ENCODE measurements at regions not wholly inside any gene's neighbourhood (a gene's known extent, or its start where the extent isn't known, plus 50 kb on each side); places are given as distances from the start of the nearest gene placed in this dataset.

- DNase-seq (ENCODE audit: low read depth in 2 of 2) = no peak
These were observed 80.8 kb downstream of the S1PR1 start for GRCh38 chr1:101317590-101317989.

DNA sequence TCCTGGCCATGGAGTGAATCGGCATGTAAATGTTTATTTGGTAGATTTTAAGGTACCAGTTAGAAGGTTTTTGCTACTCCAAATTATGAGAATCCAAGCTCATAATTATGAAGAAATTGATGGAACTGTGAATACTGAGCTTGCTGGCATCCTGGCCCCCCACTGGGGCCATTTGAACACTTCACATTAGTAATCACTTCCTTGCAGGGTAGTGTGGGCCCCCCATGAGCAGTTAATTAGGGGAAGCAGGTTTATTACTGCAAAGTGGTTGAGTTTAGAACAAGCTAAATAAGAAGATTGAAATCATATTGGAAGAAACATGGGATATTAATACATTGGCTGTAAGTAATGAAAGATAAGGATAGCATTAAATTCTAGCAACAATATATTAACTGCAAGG is 86.7 kb downstream of the S1PR1 start:
- DNase-seq (ENCODE audit: low read depth in 2 of 2) = no peak

- no peak for DNase-seq (ENCODE audit: low read depth in 2 of 2)
These were observed 88.3 kb downstream of the S1PR1 start for GRCh38 chr1:101325144-101325543.

DNA sequence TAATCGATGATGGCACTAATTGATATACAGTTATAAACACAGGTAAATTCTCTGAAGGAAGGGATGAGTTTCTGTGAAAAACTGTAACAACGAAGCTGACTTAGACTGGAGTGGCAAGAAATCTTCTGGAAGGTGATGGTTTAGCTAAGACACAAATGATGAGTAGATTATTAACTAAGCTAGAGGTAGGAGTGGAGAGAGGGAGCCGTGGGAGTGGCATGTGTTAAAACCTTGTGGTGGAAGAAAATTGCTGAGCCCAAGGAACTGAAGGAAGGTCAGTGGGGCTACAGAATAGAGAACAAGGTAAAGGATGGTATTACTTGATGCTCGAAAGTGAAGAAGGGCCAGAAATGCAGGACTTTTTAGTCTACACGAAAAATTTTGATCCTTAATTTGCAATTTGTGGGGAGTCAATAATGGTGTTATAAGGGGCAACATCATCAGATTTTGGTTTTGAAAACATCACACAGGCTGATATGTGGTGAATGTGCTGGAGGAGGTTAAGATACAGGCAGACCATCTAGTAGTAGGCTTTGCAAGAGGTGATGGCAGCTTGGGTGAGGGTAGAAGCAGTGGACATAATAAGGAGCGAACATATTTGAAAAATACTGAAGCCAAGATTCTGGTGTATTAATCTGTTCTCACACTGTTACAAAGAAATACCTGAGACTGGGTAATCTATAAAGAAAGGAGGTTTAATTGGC is 93.8 kb downstream of the S1PR1 start:
- DNase-seq (ENCODE audit: low read depth in 2 of 2) = no peak

DNA sequence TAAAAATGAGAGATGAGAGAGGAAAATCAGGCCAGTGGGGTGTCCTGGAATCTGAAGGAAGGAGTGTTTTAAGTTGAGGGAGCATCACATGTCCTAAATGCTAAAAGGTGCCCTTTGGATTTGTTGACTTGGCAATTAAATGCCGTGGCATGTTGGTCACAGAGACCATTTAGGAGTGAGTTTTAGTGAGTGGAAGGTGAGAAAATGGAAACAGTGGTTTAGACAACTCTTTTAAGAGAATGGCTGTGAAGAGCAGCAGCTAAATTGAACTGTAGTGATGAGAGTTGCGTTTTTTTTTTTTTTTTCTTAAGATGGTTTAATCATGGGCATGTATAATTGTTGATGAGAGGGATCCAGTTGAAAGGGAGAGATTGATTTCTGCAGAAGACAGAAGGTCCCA is 95.0 kb downstream of the S1PR1 start:
- DNase-seq (ENCODE audit: low read depth in 2 of 2) = no peak

DNA sequence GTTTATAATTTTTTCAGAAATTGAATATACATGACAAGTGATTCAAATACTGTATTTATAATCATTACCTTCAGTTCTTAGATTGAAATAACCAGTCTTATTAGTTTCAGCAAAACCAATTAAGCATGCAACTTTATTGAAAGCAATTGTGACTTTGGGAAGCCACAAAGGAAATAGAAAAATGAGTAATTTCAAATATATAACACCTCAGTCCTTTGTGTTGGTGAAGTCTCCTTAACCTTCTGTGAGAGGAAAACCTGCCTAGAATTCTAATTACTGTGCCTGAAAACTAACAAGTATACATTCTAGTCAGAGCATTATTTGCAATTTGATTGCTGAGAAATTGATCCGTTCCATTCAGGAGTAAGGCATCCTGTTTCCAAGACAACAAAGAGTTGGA is 95.8 kb downstream of the S1PR1 start:
- DNase-seq (ENCODE audit: low read depth in 2 of 2) = no peak

- DNase-seq (ENCODE audit: low read depth in 2 of 2) = no peak
These were observed 96.4 kb downstream of the S1PR1 start for GRCh38 chr1:101333186-101333585.

GRCh38 chr1:101337968-101338367 is 101.1 kb downstream of the S1PR1 start:
- no peak for DNase-seq (ENCODE audit: low read depth in 2 of 2)

DNA sequence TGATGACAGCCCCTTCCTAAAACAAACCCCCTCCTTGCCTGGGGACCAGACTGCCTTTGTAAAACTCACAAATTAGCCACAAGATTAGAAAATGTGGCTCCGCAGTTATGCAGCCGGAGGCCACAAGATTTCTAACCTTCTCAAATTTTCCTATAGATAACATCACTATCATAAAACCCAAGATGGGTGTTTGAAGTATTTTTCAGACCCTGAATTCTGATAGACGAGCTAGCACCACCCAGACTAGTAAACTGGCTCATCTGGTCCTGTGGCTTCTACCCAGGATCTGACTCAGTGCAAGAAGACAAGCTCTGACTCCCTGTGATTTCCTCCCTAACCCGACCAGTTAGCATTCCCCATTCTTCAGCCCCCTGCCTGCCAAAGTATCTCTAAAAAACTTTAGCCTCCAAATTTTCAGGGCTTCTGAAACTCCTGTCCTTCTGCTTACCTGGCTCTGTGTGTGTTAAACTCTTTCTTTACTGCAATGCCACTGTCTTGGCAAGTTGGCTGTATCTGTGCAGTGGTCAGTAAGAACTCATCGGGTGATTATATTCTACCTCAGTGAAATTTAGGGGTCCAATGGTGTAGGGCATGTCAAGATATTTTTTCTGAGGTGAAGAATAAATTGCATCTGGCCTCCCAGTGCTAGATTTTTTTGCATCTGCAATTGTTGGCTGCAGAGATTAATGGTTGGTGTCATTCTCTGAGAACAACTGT is 102.1 kb downstream of the S1PR1 start:
- DNase-seq (ENCODE audit: low read depth in 2 of 2) = no peak

DNA sequence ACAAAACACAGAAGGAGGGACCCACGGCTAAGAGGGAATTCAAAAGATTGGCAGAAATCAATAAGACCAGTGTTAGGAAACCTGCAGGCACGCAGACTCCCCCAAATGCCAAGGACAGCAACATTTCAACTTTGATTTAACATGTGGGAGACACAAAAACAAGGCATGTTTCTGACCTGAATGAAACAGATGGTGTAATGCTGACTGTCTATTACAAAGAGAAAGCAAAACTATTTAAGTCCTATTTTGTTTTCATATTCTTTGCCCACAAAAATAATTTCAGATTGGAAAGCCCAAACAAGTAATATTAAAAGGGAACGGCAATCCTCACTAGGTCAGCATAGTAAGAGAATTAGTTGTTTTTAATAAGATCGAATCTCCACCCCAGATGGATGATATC is 107.9 kb downstream of the S1PR1 start:
- DNase-seq (ENCODE audit: low read depth in 2 of 2) = no peak

DNA sequence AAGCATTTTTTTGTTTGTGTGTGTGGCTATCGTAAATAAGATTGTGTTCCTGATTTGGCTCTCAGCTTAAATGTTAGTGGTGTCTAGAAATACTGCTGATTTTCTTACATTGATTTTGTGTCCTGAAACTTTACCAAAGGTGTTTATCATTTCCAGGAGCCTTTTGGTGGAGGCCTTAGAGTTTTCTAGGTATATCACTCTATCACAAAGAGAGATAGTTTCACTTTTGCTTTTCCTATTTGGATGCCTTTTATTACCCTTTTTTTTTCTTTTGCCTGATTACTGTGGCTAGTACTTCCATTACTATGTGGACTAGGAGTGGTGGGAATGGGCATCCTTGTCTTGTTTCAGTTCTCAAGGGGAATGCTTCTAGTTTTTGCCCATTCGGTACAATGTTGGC is 109.6 kb downstream of the S1PR1 start:
- DNase-seq (ENCODE audit: low read depth in 2 of 2) = no peak

DNA sequence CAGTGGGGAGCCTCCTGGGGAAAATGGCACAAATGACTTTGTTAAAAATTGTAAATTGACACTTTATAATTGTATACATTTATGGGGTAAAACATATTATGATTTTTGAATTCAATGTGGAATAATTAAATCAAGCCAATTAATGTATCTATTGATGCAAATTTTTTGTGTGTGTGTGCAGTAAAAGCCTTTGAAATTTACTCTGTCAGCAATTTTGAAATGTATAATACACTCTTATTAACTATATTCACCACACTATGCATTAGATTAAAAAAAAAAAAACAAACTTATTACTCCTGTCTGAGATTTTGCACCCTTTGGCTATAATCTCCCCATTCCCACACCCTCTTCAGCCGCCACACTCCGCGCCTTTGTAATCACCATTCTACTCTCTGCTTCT is 119.2 kb downstream of the S1PR1 start:
- no peak for DNase-seq (ENCODE audit: low read depth in 2 of 2)

DNA sequence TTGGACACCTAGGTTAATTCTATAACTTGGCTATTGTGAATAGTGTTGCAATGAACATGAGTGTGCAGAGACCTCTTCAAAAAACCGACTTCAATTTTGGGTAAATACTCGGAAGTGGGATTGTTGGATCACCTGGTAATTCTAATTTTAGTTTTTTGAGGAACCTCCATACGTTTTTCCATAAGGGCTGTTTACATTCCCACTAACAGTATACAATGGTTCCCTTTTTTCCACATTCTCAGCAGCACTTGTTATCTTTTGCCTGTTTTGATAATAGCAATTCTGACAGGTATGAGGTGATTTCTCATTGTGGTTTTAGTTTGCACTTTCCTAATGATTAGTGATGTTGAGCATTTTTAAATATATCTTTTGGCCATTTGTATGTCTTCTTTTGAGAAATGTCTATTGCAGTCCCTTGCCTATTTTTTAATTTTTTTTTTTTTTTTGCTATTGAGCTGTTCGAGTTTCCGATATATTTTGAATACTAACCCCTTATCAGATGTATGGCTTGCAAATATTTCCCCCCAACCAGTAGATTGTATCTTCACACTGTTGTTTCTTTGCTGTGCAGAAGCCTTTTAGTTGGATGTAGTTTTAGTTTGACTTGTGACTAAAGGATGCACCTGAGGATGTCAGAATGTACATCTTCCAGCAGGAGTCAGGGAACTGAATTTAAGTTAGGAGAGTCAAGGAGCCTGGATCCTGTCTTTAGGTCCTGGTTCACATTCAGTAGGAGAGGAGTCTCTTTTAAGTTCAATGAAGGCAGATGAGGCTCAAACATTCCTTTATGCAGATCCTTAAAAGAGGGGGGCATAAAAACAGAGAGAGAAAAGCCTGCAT is 120.0 kb downstream of the S1PR1 start:
- no peak for DNase-seq (ENCODE audit: low read depth in 2 of 2)

- DNase-seq (ENCODE audit: low read depth in 2 of 2) = peak; percentile 40 to 49
These were observed 120.7 kb downstream of the S1PR1 start for GRCh38 chr1:101357444-101357986.

GRCh38 chr1:101360506-101360905 is 123.7 kb downstream of the S1PR1 start:
- DNase-seq (ENCODE audit: low read depth in 2 of 2) = no peak

- DNase-seq (ENCODE audit: low read depth in 2 of 2) = no peak
These were observed 127.1 kb downstream of the S1PR1 start for GRCh38 chr1:101363891-101364318.

GRCh38 chr1:101364370-101365120 is 127.7 kb downstream of the S1PR1 start:
- no peak for DNase-seq (ENCODE audit: low read depth in 2 of 2)

- DNase-seq (ENCODE audit: low read depth in 2 of 2) = no peak
These were observed 128.4 kb downstream of the S1PR1 start for GRCh38 chr1:101365186-101365585.

DNA sequence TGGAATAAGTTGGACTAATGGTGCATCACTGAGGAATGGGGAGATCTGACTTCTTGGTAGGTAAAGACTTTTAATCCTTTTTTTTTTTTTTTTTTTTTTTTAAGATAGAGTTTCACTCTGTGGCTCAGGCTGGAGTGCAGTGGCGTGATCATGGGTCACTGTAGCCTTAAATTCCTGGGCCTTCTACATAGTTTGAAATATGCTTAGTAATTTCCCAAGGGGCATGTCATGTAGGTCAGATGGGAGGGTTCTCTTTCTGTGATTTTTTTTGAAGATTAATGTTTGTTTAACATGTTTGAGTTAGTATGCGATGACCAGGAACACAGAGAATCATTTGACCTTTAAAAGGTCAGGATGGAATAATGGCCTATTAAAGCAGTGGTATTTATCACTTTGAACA is 129.1 kb downstream of the S1PR1 start:
- DNase-seq (ENCODE audit: low read depth in 2 of 2) = no peak

GRCh38 chr1:101366513-101367215 is 129.8 kb downstream of the S1PR1 start:
- peak in 1 of 2 experiments; percentile 8 for DNase-seq (ENCODE audit: low read depth in 2 of 2)

GRCh38 chr1:101367630-101368029 is 130.8 kb downstream of the S1PR1 start:
- no peak for DNase-seq (ENCODE audit: low read depth in 2 of 2)

Measured in fibroblast of skin of left biceps (primary cell).